ENCODE measurements at regions not wholly inside any gene's neighbourhood (a gene's known extent, or its start where the extent isn't known, plus 50 kb on each side); places are given as distances from the start of the nearest gene placed in this dataset.
"Not testable (repeated sequence)": the region's sequence is repeated elsewhere in the genome, so short reads cannot be mapped to it uniquely, and the experiment has no call there.

DNA sequence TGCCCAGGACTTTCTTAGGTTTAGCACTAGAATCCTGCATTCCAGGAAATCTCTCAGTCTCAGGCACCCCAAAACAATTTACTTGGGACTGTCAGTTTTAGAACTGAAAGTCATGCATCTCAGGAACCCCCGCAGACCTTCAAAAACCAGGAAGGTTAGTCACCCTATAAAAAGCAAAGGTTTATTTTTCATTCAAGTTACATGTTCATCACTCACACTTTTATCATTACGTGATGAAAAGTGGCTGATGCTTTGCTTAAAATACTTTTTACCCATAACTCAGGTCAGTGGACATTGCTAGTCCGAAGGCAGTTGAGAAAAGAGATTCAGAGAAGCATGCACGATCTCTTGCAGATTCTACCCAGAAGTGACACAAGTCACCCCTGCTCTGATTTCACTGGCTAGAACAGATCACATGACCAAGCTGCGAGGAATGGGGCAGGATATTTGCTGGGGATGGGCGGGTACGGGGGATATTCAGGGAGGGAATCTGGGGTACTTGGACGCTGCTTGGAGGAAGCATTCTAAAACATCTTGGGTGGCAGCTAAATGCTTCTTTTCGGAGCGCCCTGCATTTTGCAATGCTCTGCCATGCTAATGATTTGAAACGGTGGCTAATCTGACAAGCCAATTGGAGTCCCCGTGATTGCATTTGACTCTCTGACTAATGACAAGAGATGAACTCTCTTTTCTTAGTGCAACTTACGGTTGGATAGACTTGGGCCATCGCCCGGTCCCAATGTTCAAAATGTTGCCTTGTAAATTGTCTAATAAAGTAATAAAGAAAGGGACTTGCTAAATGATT is 110.2 kb downstream of the MIAT start:
- H3K27me3 ChIP-seq = no peaks in the 10 kb centered on the region
- no peak overlapping the region for H3K27ac ChIP-seq
- no peak for DNase-seq (ENCODE audit: low spot score in 2 of 2)
- intact Hi-C loops (cut with DNase I) = no loop called here
- no peaks in the 10 kb centered on the region for H3K9me3 ChIP-seq
- H3K4me3 ChIP-seq = no peak overlapping the region
- no peaks in the 10 kb centered on the region for H3K36me3 ChIP-seq
- TF ChIP-seq, protein P1, sequence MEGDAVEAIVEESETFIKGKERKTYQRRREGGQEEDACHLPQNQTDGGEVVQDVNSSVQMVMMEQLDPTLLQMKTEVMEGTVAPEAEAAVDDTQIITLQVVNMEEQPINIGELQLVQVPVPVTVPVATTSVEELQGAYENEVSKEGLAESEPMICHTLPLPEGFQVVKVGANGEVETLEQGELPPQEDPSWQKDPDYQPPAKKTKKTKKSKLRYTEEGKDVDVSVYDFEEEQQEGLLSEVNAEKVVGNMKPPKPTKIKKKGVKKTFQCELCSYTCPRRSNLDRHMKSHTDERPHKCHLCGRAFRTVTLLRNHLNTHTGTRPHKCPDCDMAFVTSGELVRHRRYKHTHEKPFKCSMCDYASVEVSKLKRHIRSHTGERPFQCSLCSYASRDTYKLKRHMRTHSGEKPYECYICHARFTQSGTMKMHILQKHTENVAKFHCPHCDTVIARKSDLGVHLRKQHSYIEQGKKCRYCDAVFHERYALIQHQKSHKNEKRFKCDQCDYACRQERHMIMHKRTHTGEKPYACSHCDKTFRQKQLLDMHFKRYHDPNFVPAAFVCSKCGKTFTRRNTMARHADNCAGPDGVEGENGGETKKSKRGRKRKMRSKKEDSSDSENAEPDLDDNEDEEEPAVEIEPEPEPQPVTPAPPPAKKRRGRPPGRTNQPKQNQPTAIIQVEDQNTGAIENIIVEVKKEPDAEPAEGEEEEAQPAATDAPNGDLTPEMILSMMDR (IDR thresholded peaks at IDR 0.05) = no peak
- H3K4me1 ChIP-seq = no peaks in the 10 kb centered on the region

DNA sequence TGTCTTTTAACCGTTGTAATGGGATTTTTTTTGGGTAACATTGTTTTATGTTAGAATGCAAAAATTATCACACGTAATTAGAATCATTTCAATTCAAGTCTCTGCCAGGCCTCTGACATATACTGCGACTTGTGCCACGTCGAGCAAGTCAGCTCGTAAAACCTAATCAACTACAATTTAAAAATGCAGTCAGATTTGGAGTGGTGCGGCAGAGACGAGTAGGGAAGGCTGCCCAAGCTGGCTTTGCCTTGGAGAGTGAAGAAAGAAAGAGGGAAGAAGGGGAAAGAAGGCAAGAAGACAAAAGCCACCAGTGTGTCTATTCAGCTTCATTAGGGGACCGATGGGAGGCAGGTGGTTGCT is 110.7 kb downstream of the MIAT start:
- no peaks in the 10 kb centered on the region for H3K27me3 ChIP-seq
- TF ChIP-seq, protein P1 (IDR thresholded peaks at IDR 0.05) = no peak
- H3K4me3 ChIP-seq = no peak overlapping the region
- H3K4me1 ChIP-seq = no peaks in the 10 kb centered on the region
- intact Hi-C loops (cut with DNase I) = no loop called here
- DNase-seq (ENCODE audit: low spot score in 2 of 2) = no peak
- H3K27ac ChIP-seq = no peak overlapping the region
- H3K36me3 ChIP-seq = no peaks in the 10 kb centered on the region
- H3K9me3 ChIP-seq = no peaks in the 10 kb centered on the region

DNA sequence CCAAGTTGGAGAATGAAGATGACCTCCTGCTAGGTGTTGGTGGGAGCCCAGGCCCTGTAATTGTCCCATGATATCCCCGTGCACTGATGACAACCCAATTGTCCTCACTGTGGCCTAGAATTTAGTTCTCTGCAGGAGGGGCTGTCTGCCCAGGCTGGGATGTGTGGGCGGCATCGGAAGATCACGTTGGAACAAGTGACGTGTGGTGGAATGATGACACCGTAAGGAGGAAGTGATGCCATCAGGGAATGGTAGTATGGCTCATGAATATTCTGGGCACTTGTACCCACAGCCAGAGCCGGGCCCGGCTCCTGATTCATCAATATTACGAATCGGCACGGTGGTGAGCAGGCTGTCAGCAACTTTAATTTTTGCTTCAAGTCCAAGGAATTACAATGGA is 111.6 kb downstream of the MIAT start:
- no peak overlapping the region for H3K27ac ChIP-seq
- H3K27me3 ChIP-seq = no peaks in the 10 kb centered on the region
- intact Hi-C loops (cut with DNase I) = no loop called here
- TF ChIP-seq, protein P1 (IDR thresholded peaks at IDR 0.05) = no peak
- H3K36me3 ChIP-seq = peaks cover 0 to under 1% of the 10 kb centered on the region in 2 donors
- no peaks in the 10 kb centered on the region for H3K9me3 ChIP-seq
- no peaks in the 10 kb centered on the region for H3K4me1 ChIP-seq
- DNase-seq (ENCODE audit: low spot score in 2 of 2) = no peak
- H3K4me3 ChIP-seq = no peak overlapping the region

DNA sequence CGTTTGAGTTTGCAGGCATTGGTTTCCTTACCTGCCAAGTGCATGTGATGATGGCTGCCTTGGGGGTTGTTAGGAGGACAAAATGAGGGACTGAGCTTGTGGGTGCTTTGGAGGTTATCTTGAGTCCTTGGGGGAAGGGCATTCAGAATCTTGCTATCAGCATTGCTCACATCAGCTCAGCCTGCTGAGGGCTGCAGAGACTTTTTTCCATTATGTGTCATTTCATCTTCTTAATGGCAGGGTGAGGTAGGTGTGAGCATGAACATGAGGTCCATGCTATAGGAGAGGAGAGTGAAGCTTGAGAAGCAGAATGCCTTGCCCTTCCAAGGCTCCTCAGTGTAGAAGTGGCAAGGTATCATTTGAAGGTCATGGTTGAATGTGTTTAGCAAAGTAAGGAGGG is 112.3 kb downstream of the MIAT start:
- Histone ChIP-seq H3K4me3 (no peak overlapping the region), H3K4me1 (no peaks in the 10 kb centered on the region), H3K27ac (no peak overlapping the region), H3K9me3 (no peaks in the 10 kb centered on the region), H3K36me3 (peaks cover 0 to 4% of the 10 kb centered on the region in 2 donors), H3K27me3 (no peaks in the 10 kb centered on the region)
- intact Hi-C loops (cut with DNase I) = no loop called here
- no peak for DNase-seq (ENCODE audit: low spot score in 2 of 2)
- TF ChIP-seq, protein P1 (IDR thresholded peaks at IDR 0.05) = no peak

DNA sequence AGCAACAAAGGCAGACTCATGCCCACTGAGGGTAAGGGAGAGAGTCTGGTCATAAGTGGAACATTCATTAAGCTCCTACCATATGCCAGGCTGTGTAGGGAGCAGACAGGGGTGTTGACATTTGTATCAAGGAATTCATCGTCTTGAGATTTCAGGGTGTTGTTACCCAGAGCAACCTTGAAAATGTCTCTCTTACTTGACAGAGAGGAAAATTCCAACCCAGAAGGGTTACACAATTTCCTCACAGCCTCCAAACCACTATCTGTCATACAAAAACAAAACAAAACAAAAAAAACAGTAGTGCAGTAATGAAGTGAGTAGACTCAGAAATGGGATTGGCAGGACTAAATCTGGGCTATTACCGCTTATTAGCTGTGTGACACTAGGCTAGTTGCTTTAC is 113.2 kb downstream of the MIAT start:
- Histone ChIP-seq H3K27ac (no peak overlapping the region), H3K9me3 (peaks cover 0 to 4% of the 10 kb centered on the region in 2 donors), H3K27me3 (no peaks in the 10 kb centered on the region), H3K4me1 (no peaks in the 10 kb centered on the region), H3K36me3 (peaks cover 0 to 4% of the 10 kb centered on the region in 2 donors), H3K4me3 (no peak overlapping the region)
- TF ChIP-seq, protein P1 (IDR thresholded peaks at IDR 0.05) = no peak
- intact Hi-C loops (cut with DNase I) = no loop called here
- DNase-seq (ENCODE audit: low spot score in 2 of 2) = no peak

DNA sequence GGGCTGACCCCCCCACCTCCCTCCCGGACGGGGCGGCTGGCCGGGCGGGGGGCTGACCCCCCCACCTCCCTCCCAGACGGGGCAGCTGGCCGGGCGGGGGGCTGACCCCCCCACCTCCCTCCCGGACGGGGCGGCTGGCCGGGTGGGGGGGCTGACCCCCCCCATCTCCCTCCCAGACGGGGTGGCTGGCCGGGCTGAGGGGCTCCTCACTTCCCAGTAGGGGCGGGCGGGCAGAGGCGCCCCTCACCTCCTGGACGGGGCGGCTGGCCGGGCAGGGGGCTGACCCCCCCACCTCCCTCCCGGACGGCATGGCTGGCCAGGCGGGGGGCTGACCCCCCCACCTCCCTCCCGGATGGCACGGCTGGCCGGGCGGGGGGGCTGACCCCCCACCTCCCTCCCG is 115.7 kb downstream of the MIAT start:
- H3K9me3 ChIP-seq; H3K4me1 ChIP-seq; DNase-seq (ENCODE audit: low spot score in 2 of 2); H3K4me3 ChIP-seq; H3K27me3 ChIP-seq; intact Hi-C loops (cut with DNase I); H3K36me3 ChIP-seq; H3K27ac ChIP-seq: not testable (repeated sequence)
